ENCODE measurements at regions not wholly inside any gene's neighbourhood (a gene's known extent, or its start where the extent isn't known, plus 50 kb on each side); places are given as distances from the start of the nearest gene placed in this dataset.

DNA sequence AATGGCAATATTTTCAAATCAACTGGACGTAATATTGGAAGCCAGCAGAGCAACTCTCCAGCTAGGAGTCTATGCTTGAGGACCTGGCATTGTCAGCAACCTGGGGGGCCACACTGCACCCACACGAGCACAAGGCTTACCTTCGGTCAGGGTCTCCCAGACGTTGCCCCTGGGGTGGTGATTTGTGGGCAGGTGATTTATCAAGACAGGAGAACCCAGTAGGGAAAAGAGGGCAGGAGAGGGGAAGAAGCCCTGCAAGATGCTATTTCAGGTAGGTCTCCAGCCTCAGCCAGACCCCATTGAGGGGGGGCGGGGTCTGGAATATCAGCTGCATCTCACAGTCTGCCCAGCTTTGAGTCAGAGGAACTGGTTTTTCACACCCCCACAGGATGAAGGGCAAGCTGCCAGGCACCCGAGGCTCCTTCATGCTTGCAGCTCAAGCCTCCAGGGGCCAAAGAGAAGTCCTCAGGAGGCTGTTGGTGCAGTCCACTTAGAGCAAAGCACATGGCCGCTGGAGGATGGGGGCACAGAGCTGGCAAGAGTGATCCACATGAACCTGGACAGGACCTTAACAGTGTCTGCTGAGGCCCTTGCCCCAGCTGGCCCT, 80.9 kb upstream of the UQCRFS1 start:
- no peaks in the 10 kb centered on the region for H3K9me3 ChIP-seq
- CTCF ChIA-PET: interaction anchor here (1.3 kb wide), 1 partner anchor 9 kb away, joined by 5 read pairs; no protein-coding TSS in a partner anchor
- H3K4me2 ChIP-seq: no peak overlapping the region

More for the DNA sequence above, 80.9 kb upstream of the UQCRFS1 start:
- H3K27me3 ChIP-seq (ENCODE audit: insufficient read depth): no peaks in the 10 kb centered on the region; the same call in 1 of the 2 replicates
- POLR2A ChIA-PET: no interaction called here
- no peak overlapping the region for H3K4me3 ChIP-seq (ENCODE audit: low read depth in 2 of 2, low read length in 1 of 2)
- 5% methylated on average over 6 of the region's 7 CpGs for WGBS (ENCODE audit: low lambda C conversion rate)
- no peak for DNase-seq
- no peak overlapping the region for H2AFZ ChIP-seq (ENCODE audit: low read depth)
- H3K4me1 ChIP-seq (ENCODE audit: control insufficient read depth in 1 of 2, insufficient read depth in 2 of 2, low read depth in 1 of 2, low read length in 1 of 2): no peaks in the 10 kb centered on the region
- no peaks in the 10 kb centered on the region for H3F3A ChIP-seq (replicated peaks; ENCODE audit: insufficient read depth)
- no peak for TF ChIP-seq RCOR1 (IDR thresholded peaks at IDR 0.05; ENCODE audit: low read length)
- no peak for TF ChIP-seq FOXM1 (IDR thresholded peaks at IDR 0.05; ENCODE audit: low read depth)
- TF ChIP-seq SIN3A (IDR thresholded peaks at IDR 0.05; ENCODE audit: borderline replicate concordance, low read depth, low read length): no peak
- no peak for TF ChIP-seq NFIC (IDR thresholded peaks at IDR 0.05; ENCODE audit: borderline replicate concordance)
- TF ChIP-seq, protein P1, sequence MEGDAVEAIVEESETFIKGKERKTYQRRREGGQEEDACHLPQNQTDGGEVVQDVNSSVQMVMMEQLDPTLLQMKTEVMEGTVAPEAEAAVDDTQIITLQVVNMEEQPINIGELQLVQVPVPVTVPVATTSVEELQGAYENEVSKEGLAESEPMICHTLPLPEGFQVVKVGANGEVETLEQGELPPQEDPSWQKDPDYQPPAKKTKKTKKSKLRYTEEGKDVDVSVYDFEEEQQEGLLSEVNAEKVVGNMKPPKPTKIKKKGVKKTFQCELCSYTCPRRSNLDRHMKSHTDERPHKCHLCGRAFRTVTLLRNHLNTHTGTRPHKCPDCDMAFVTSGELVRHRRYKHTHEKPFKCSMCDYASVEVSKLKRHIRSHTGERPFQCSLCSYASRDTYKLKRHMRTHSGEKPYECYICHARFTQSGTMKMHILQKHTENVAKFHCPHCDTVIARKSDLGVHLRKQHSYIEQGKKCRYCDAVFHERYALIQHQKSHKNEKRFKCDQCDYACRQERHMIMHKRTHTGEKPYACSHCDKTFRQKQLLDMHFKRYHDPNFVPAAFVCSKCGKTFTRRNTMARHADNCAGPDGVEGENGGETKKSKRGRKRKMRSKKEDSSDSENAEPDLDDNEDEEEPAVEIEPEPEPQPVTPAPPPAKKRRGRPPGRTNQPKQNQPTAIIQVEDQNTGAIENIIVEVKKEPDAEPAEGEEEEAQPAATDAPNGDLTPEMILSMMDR (IDR thresholded peaks at IDR 0.05): no peak
- no peak for TF ChIP-seq EP300 (IDR thresholded peaks at IDR 0.05; ENCODE audit: borderline replicate concordance in 1 of 2, low read depth in 1 of 2, low read length in 1 of 2)
- TF ChIP-seq, protein P2, sequence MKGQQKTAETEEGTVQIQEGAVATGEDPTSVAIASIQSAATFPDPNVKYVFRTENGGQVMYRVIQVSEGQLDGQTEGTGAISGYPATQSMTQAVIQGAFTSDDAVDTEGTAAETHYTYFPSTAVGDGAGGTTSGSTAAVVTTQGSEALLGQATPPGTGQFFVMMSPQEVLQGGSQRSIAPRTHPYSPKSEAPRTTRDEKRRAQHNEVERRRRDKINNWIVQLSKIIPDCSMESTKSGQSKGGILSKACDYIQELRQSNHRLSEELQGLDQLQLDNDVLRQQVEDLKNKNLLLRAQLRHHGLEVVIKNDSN (IDR thresholded peaks at IDR 0.05; ENCODE audit: borderline replicate concordance, low read depth): no peak
- TF ChIP-seq, protein P3, sequence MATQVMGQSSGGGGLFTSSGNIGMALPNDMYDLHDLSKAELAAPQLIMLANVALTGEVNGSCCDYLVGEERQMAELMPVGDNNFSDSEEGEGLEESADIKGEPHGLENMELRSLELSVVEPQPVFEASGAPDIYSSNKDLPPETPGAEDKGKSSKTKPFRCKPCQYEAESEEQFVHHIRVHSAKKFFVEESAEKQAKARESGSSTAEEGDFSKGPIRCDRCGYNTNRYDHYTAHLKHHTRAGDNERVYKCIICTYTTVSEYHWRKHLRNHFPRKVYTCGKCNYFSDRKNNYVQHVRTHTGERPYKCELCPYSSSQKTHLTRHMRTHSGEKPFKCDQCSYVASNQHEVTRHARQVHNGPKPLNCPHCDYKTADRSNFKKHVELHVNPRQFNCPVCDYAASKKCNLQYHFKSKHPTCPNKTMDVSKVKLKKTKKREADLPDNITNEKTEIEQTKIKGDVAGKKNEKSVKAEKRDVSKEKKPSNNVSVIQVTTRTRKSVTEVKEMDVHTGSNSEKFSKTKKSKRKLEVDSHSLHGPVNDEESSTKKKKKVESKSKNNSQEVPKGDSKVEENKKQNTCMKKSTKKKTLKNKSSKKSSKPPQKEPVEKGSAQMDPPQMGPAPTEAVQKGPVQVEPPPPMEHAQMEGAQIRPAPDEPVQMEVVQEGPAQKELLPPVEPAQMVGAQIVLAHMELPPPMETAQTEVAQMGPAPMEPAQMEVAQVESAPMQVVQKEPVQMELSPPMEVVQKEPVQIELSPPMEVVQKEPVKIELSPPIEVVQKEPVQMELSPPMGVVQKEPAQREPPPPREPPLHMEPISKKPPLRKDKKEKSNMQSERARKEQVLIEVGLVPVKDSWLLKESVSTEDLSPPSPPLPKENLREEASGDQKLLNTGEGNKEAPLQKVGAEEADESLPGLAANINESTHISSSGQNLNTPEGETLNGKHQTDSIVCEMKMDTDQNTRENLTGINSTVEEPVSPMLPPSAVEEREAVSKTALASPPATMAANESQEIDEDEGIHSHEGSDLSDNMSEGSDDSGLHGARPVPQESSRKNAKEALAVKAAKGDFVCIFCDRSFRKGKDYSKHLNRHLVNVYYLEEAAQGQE (IDR thresholded peaks at IDR 0.05; ENCODE audit: low read depth, low read length): no peak
- TF ChIP-seq, protein P4, sequence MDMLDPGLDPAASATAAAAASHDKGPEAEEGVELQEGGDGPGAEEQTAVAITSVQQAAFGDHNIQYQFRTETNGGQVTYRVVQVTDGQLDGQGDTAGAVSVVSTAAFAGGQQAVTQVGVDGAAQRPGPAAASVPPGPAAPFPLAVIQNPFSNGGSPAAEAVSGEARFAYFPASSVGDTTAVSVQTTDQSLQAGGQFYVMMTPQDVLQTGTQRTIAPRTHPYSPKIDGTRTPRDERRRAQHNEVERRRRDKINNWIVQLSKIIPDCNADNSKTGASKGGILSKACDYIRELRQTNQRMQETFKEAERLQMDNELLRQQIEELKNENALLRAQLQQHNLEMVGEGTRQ (IDR thresholded peaks at IDR 0.05; ENCODE audit: borderline replicate concordance, low read depth, low read length): no peak
- no peak for TF ChIP-seq CHD2 (IDR thresholded peaks at IDR 0.05; ENCODE audit: low read length, partially characterized antibody)
- TF ChIP-seq EZH2phosphoT487 (IDR thresholded peaks at IDR 0.05; ENCODE audit: borderline replicate concordance, low read depth): no peak
- no peak for TF ChIP-seq TAF1 (IDR thresholded peaks at IDR 0.05; ENCODE audit: borderline replicate concordance, low read depth, low read length)
- no peak for TF ChIP-seq SMC3 (IDR thresholded peaks at IDR 0.05; ENCODE audit: low read depth, low read length)
- H3K36me3 ChIP-seq (replicated peaks in 1 of 2; ENCODE audit: control insufficient read depth in 1 of 2, insufficient read depth in 2 of 2, low read length in 1 of 2): no peaks in the 10 kb centered on the region
- no peaks in the 10 kb centered on the region for H3K79me2 ChIP-seq (ENCODE audit: insufficient read depth)
- H3K9ac ChIP-seq: no peak overlapping the region
- no peaks in the 10 kb centered on the region for H3K9me2 ChIP-seq
- H3K27ac ChIP-seq (ENCODE audit: low read depth in 2 of 2, low read length in 1 of 2): no peak overlapping the region
- no peaks in the 10 kb centered on the region for H4K20me1 ChIP-seq (ENCODE audit: insufficient read depth)

Data from SK-N-SH (cell line).